GM10248 (cell line): ENCODE measurements at regions not wholly inside any gene's neighbourhood (a gene's known extent, or its start where the extent isn't known, plus 50 kb on each side); places are given as distances from the start of the nearest gene placed in this dataset.
"Not testable (repeated sequence)": the region's sequence is repeated elsewhere in the genome, so short reads cannot be mapped to it uniquely, and the experiment has no call there.

Experiments used
- CTCF ChIA-PET: fragments of 300-600 bp; sonication (Branson Sonifier 250); formaldehyde crosslinking; extraction: SDS; loops from one replicate; lab custom pipeline; 2021; ENCODE audit warnings: antibody characterized with exemption; lab: Yijun Ruan, JAX
- POLR2A ChIA-PET: fragments of 350-650 bp; sonication (Branson Sonifier 250); formaldehyde crosslinking; extraction: SDS; loops from one replicate; lab custom pipeline; 2020; ENCODE audit warnings: antibody characterized with exemption; lab: Yijun Ruan, JAX
- DNase-seq: peaks from one replicate; pipeline ENCODE4 v3.0.0; 2012; ENCODE audit errors: extremely low spot score
- CTCF ChIP-seq: IDR thresholded peaks from 2 replicates; pipeline ENCODE4 v1.5.1; 2012; ENCODE audit warnings: mild to moderate bottlenecking, low read depth; ENCODE audit errors: extremely low read depth, missing control alignments, control extremely low read depth

- CTCF ChIA-PET = interaction anchor here (1.4 kb wide), 1 partner anchor 10 kb away, joined by 3 read pairs; no protein-coding TSS in a partner anchor
- POLR2A ChIA-PET = no interaction called here
- DNase-seq = no peak
- no peak for TF ChIP-seq CTCF
These were observed 395.2 kb upstream of the TMTC1 start for GRCh38 chr12:30178916-30179315.

- POLR2A ChIA-PET = no interaction called here
- DNase-seq = no peak
- no peak for TF ChIP-seq CTCF
- CTCF ChIA-PET = no interaction called here
These were observed 386.3 kb upstream of the TMTC1 start for GRCh38 chr12:30169839-30170591.

- DNase-seq = no peak
- no peak for TF ChIP-seq CTCF
- ChIA-PET POLR2A (no interaction called here), CTCF (no interaction called here)
These were observed 382.5 kb upstream of the TMTC1 start for GRCh38 chr12:30166006-30166795.

GRCh38 chr12:30164382-30165318 is 380.9 kb upstream of the TMTC1 start:
- CTCF ChIA-PET = no interaction called here
- POLR2A ChIA-PET = no interaction called here
- no peak for DNase-seq
- no peak for TF ChIP-seq CTCF

- CTCF ChIA-PET, POLR2A ChIA-PET: not testable (repeated sequence)
These were observed 373.1 kb upstream of the TMTC1 start for GRCh38 chr12:30156833-30157232.

GRCh38 chr12:30155001-30155730 is 371.4 kb upstream of the TMTC1 start:
- DNase-seq = no peak
- CTCF ChIA-PET = interaction anchor here (2.0 kb wide), 1 partner anchor 11 kb away, joined by 7 read pairs; no protein-coding TSS in a partner anchor
- POLR2A ChIA-PET = no interaction called here

More at GRCh38 chr12:30156833-30157232, 373.1 kb upstream of the TMTC1 start:
- not testable (repeated sequence) for DNase-seq

More at GRCh38 chr12:30155001-30155730, 371.4 kb upstream of the TMTC1 start:
- TF ChIP-seq CTCF = no peak
